NCI-H2107 (cell line): ENCODE measurements at regions not wholly inside any gene's neighbourhood (a gene's known extent, or its start where the extent isn't known, plus 50 kb on each side); places are given as distances from the start of the nearest gene placed in this dataset.
"Not testable (repeated sequence)": the region's sequence is repeated elsewhere in the genome, so short reads cannot be mapped to it uniquely, and the experiment has no call there.

ENCODE experiments used
- DNase-seq: peaks from one replicate; lab custom pipeline; 2025; lab: John Stamatoyannopoulos, UW

DNA sequence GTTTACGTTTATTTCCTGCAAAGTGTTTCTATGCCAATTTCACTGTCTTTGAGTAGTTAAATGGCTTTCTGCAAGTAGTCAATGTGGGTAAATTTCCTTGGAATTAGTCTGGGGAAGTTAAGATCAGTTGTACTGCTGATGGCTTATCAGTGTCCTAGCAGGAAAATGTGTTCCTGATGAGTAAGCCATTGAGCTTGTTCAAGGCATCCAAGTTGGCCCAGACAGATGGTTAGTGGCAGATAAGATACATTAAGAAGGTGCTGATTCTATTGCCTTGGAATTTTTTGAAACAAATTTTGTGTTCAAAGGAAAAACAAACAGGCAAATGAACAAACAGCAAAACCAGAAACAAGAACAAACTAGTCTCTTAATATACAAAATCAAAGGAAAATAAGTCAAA, 258.4 kb downstream of the MAP2K6 start:
- DNase-seq, result no peak

DNA sequence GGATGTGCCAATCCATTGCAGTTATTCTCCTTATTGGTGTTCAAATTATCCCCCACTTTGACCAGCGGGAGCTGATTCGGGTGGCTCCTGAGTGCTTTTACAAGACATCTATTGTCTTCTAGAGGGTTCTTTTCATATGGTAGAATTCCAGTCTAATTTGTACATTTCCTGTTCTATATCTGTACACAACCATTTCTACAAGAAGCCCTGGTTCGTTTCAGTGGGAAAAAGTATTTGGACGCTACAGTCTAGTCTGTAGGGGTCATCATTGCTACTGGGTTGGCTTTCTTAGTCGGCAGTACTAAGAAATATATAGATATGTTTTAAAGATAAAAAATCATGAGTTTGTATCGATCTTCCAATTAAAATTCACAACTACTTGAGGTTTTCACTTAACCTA, 262.6 kb downstream of the MAP2K6 start:
- DNase-seq, result no peak

DNA sequence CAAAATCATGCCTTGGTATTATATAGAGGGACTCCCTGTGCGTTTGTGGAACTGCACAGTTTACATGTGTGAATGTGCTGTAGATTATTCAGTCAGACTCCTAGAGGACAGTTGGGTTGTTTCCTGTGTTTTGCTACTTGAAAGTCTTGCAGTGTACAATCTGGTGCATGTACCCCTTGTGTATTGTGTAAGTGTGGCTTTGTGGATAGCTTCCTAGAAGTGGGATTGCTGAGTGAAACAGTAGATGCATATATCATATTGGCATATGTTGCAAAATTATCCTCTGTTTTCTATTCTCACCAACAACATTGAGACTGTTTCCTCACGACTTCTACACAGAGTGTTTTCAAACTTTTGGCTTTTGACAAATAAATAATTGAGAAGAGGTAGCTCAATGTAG, 263.7 kb downstream of the MAP2K6 start:
- DNase-seq, result no peak

DNA sequence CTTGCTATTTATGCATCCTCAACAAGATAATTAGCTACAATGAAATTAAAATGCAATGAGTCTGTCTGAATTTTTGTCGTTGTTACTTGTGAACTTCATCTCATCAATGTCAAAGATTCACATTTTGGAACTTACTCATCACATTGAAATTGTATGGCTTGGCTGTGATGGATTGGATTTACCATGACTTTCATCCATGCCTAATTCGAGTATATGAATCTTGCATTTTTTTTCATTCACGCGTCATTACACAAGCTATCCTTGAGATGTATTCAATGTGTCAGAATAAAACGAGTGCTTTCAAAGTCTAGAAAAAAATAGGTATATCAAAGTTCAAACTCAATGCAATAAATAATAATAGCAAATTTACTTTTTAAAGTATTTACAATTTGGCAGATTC, 265.3 kb downstream of the MAP2K6 start:
- no peak for DNase-seq

DNA sequence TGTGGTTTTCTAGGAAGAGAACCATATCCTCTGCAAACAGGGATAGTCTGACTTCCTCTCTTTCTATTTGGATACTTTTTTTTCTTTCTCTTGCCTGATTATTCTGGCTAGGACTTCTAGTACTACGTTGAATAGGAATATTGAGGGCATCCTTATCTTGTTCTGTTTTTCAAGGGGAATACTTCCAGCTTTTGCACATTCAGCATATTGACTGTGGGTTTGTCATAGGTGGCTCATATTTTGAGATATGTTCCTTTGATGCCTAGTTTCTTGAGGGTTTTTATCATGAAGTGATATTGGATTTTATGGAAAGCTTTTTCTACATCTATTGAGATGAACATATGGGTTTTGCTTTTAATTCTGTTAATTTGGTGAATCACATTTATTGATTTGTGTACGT, 269.8 kb downstream of the MAP2K6 start:
- no peak for DNase-seq

DNA sequence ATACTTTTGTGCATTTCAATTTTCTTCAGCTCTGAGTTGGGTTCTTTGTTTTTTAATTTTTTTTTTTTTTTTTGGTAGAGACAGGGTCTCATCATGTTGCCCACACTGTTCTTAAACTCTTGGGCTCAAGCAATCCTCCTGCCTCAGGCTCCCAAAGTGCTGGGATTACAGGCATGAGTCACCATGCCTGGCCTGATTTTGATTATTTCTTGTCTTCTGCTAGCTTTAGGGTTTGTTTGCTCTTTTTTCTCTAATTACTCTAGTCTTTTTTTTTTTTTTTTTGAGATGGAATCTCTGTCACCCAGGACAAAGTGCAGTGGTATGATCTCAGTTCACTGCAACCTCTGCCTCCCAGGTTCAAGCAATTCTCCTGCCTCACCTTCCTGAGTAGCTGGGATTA, 270.7 kb downstream of the MAP2K6 start:
- not testable (repeated sequence) for DNase-seq

DNA sequence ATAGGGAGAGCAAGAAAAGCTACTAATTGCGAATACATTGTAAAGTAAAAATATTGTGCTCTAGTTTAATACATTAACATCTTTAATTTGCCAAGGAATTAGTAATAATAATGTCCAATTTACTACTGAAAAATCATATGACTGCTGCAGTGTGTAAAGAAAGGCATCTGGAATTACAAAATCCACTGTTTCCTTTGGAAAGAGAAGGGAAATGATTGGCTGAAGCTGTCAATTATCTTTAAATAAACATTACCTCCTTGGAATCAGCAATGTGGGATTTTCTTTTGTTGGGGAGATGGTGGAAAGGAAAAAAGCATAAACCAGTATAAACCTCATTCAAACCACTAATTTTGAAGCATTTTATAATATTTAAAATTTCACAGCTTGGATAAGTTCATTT, 276.0 kb downstream of the MAP2K6 start:
- DNase-seq, result no peak

DNA sequence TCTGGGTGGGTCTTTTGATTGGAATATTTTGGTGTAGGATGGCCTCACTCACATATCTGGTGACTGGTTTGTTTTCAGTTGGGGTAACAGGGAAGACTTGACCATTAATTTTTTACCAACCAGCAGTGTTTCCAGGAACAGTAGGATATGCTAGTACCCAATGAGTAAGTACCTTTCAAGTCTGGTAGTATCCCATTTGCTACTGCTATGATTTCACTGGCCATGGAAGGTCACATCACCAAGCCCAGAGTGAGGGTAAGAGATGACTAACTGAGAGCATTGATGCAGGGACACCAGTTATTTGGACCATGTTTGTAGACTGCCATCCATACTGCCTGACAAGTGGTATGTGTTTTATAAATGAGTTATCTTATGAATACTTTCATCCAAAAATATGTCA, 277.7 kb downstream of the MAP2K6 start:
- DNase-seq, result no peak

DNA sequence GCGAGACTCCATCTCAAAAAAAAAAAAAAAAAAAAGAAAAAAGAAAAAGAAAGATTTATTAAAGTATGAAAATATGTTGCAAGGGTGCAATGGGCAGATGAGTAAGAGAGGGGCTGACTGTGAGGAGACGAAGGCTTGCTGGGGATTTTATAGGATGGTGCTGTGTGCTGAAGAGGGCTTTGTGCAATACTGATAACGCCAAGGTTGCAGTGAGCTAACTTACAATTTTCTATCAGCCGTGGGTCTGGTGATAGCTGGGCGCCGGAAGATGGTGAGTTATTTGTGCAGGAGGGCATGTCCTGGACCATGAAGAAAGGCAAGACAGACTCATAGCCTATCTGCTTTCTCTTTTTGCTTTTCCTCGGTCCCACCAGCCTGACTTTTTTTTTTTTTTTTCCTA, 281.1 kb downstream of the MAP2K6 start:
- no peak for DNase-seq

DNA sequence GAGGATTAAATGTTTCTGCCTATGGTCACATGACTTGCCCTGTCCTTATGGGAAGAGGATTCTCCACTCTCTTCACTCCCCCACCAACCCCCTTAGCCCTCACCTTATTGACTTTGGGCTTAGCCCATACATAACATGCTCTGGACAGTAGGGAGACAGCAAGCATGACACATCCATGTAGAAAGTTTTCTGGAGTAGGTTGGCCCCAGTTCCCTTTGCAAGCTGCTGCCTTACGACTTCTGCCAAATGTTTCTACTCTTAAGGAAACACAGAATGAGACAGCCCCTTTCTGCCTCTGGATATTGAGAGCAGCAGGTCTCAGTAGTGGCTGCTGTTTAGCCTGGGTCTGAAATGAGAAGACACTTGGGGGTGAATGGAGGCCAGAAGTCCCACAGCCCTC, 282.2 kb downstream of the MAP2K6 start:
- DNase-seq, result no peak

DNA sequence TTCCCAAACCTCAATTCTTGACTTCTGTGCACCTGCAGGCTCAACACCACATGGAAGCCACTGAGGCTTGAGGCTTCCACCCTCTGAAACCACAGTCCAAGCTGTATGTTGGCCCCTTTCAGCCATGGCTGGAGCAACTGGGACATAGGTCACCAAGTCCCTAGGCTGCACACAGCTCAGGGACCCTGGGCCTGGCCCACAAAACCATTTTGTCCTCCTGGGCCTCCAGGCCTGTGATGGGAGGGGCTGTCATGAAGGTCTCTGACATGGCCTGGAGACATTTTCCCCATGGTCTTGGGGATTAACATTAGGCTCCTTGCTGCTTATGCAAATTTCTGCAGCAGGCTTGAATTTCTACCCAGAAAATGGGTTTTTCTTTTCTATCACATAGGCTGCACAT, 283.9 kb downstream of the MAP2K6 start:
- not testable (repeated sequence) for DNase-seq

DNA sequence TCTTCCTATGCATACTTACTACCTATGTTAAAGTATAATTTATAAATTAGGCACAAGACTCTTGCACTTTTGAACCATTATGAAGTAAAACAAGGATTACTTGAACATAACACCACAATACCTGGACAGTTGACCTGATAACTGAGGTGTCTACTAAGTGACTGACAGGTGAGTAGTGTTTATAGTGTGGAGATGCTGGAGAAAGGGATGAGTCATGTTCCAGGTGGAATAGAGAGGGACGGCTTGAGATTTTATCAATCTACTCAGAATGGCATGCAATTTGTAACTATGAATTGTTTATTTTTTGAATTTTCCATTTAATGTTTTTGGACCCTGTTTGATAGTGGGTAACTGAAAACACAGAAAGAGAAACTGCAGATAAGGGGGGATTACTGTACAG, 287.6 kb downstream of the MAP2K6 start:
- DNase-seq, result no peak

DNA sequence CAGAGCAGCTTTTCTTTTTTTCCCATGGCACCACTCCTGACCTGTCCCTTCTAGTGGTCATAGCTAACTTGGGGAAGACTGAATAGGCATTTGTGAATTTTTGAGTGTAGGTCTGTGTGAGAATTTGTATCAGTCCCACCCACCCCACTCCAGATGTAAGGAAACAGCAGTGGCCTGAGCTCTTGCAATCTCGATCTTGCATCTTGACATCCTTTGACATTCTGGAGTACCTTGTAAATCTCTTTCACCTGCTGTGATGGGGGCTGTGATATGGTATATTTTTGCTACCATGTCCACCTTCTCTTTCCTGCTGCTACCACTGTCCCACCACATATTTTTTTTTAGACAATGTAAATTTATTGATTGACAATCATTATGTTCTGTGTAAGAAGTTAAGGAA, 289.3 kb downstream of the MAP2K6 start:
- DNase-seq, result no peak

DNA sequence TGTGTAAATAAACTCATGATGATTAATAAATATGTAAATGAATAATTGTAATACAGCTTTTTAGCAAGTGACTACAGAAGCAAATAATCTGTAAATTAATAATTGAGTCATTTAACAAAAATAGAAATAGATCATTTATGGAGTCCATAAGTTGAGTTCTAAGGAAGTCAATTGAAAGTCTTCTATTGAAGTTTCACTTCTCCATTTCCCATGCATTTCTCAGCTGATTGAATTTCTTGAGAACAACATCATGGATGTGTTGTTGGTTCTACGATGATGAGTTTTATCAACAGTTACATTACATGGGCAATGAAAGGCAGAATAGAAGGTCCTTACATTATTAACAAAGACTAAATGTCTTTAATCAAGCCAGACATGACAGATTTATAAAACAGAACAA, 290.4 kb downstream of the MAP2K6 start:
- no peak for DNase-seq

DNA sequence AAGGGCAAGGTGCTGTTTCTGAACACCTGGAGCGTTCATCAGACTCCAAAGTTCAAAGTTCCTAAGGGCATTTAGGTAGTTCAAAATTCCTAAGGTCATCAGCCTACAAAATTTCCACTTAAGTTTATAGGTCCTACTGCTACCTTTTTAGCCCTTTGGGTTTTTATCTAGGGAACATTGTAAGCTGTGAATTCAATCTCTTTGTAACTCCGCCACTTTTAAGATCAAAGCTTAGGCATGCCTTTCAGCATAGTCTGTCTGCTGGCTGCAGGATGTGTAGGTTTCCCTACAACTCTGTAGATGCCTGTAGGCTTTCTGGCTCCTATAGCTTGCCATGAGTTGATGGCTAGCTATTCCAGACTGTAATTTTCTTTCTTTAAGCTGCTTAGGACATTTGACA, 291.6 kb downstream of the MAP2K6 start:
- DNase-seq, result no peak

DNA sequence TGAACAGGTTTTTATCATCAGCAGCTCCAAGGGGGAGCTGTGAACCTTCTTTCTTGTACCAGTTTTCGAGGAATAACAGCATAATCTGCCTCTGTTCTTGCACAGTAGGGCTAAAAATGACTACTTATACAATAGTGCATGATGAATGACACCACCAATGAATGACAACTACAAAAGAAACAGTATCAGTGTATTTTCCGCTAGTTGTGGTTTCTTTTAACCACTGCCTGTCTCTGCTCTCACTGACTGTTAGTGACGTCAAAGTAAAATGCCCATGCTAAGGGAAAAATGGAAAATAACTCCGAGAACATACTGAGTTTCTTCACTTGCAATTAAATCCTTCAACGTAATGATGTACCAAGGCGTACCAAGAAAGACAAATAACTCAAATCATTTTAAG, 294.9 kb downstream of the MAP2K6 start:
- no peak for DNase-seq

DNA sequence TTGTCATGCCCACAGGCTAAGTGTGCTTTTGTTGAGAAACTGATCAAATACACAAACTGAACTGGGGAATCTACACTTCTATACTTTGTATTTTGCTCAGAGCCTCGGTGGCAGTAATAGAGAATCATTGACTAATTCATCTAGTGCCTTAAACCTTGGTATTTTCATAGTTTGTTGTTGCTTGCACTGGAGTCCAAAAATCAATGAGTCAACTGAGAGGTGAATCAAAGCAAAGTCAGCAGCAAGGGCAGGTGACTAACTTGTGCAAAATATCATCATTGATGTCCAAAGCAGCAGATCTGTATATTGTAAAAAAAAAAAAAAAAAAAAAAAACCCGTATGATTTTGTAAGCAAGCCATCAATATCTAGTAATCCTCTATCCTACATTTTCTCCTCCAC, 296.4 kb downstream of the MAP2K6 start:
- no peak for DNase-seq

DNA sequence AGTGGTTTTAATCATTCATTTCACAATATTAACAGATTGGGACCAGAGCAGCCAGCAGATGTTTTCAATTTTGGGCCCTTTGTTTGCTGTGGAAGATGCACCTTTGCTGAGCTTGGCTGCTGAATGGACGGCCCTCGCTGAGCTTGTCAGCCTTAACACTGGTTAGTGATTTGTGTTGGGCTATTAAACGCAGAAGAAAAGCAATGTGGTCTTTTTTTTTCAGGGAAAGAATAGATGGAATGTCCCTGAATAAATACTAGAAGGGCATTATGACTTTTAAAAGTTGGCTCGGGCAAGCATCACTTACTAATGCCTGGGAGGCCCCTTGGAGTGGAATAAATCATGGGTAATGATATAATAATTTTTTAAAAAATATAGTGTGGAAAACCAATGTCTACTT, 297.0 kb downstream of the MAP2K6 start:
- DNase-seq, result no peak

DNA sequence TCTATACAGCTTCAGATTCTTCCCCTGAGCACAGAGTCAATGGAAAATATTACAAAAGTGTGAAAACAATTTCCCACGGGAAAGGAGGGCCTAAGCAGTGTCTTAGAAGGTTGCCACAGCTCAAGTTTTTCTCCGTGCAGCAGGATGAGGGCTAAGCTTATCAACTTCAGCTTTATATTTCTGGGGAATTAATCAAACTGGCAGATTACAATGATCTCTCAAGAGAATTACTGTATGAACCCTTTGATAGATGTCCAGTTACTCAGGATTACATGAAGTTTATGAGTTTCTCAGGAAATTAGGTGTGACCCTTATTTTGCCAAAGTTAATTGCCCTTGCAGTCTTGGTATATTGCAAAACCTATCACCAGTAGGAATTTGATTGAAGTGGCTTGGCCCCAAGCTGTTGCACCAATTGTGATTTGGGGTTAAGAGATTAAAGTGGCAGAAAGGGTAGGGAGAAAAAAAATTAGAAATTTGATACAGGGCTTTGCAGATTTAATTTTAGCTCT, 298.4 kb downstream of the MAP2K6 start:
- DNase-seq, result no peak

DNA sequence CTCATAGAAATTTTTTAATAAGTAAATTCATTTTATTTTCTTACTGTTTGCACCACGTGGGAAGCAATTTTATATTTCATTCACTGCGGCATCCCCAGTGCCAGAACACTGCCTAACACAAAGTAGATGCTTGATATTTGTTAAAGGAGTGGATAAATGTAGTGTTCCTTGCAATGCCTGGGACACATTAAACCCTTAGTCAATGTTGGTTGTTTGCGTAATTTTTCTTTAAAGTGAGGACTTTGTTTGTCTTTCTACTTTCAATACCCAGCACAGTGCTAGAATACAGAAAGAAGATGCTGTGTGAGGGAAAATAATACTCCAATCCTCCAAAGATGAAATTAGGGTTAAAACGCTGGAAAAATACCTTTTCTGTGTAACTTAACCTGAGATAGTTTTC, 299.3 kb downstream of the MAP2K6 start:
- no peak for DNase-seq

DNA sequence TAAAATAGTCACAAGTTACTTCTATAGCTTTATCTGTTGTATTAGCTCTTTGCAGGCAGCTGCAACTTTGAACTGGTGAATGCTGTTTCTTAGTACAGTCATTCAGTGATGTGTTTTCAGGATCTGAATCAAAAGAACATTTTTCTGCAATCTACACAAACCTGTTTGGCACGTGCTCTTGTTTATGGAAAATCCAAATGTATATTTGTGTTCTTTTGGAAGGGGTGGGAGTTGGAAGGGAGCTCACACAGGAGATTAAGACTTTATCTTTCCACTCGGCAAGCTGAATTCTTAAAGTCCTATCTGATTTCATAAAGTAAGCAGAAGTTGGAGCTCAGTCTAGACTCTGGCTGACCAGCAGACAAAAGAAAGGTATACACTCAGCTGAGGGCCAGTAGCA, 300.2 kb downstream of the MAP2K6 start:
- no peak for DNase-seq

DNA sequence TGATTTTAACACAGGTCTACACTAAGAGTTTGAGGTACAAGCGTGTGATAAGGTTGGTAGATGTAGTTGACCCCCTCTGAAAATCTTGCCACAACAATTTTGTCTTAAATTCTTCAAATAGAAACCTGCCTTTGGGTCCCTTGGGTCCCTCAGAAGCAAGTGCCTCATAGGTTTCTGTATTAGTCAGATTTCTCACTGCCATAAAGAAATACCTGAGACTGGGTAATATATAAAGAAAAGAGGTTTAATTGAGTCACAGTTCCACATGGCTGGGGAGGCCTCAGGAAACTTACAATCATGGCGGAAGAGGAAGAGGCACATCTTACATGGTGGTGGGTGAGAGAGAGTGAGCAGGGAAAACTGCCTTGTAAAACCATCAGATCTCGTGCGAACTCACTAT, 301.2 kb downstream of the MAP2K6 start:
- no peak for DNase-seq

DNA sequence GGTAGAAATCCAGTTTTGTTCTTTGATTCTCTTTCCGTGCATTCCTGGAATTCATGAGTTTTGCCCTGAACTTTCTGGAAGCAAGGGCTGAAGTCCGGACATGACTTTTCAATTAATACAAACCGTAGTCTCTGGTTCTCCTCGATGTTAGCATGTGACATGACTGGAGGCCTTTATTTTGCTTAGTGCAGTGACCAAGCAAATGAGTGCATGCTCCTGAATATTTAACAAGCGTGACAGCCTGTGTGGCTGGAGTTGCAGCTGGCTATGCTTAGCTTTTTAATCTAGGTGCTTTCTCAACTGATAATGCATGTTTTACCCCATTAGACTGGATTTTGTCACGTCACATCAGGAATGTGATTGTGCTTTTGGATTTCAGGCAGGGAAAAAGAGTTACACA, 302.1 kb downstream of the MAP2K6 start:
- DNase-seq, result no peak

DNA sequence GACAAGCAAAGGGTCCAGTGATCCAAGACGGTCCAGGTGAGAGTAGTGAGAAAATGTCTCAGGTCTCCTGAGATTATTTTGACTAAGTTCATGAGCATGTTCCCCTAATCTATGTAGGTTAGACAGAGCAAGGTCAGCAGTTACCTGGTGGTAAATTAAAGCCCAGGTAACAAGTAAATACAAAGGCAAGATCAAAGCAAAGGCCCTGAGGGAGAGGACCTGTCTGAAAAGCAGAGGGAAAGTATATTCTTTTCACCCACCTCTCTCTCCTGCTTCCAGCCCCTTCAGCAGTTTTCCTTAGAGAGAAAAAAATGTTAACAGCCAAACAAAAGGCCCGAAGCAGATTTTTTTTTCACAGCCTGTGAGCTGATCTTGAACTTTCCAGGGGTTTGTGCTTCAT, 302.7 kb downstream of the MAP2K6 start:
- no peak for DNase-seq

DNA sequence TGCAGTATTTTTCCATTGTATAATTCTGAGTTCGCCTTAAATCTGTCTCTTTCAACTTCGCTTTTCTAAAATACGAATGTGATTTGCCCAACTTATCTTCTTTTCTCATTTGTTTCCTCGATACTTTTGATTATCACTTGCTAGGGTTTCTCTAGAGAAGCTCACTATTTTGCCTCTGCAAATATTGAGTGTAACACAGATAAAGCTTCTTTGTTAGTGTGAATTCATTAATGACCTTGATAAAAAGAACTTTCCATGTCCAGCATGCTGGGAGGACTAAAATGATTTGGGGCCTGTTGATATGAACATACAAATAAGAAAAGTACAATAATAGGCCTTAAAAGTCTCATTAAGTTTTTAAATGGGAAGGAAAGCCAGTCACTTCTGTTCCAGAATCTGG, 303.3 kb downstream of the MAP2K6 start:
- DNase-seq, result no peak
